OCI-LY3 (cell line): ENCODE measurements at regions not wholly inside any gene's neighbourhood (a gene's known extent, or its start where the extent isn't known, plus 50 kb on each side); places are given as distances from the start of the nearest gene placed in this dataset.

Source experiments
- CTCF ChIP-seq: fragments of 200-600, 300-600 bp; sonication (generic); IDR thresholded peaks from 2 replicates; pipeline ENCODE4 v1.5.1; 2014; ENCODE audit warnings: antibody characterized with exemption, low read length, low read depth
- EZH2phosphoT487 ChIP-seq: fragments of 200-600 bp; shearing (Covaris generic); IDR thresholded peaks from 2 replicates; pipeline ENCODE4 v1.6.1; 2018; ENCODE audit warnings: antibody characterized with exemption, mixed run types, low read depth

GRCh38 chr1:42038261-42038660 is 114.9 kb upstream of the GUCA2B start:
- TF ChIP-seq CTCF: no peak
- no peak for TF ChIP-seq EZH2phosphoT487
